NCI-H1048 (cell line): ENCODE measurements at regions not wholly inside any gene's neighbourhood (a gene's known extent, or its start where the extent isn't known, plus 50 kb on each side); places are given as distances from the start of the nearest gene placed in this dataset.
A peak's percentile ranks its signal among the peaks of the same experiment; 100 is the strongest.
"Not testable (repeated sequence)": the region's sequence is repeated elsewhere in the genome, so short reads cannot be mapped to it uniquely, and the experiment has no call there.

Experiments used
- DNase-seq: peaks from one replicate; lab custom pipeline; 2025; lab: John Stamatoyannopoulos, UW

DNA sequence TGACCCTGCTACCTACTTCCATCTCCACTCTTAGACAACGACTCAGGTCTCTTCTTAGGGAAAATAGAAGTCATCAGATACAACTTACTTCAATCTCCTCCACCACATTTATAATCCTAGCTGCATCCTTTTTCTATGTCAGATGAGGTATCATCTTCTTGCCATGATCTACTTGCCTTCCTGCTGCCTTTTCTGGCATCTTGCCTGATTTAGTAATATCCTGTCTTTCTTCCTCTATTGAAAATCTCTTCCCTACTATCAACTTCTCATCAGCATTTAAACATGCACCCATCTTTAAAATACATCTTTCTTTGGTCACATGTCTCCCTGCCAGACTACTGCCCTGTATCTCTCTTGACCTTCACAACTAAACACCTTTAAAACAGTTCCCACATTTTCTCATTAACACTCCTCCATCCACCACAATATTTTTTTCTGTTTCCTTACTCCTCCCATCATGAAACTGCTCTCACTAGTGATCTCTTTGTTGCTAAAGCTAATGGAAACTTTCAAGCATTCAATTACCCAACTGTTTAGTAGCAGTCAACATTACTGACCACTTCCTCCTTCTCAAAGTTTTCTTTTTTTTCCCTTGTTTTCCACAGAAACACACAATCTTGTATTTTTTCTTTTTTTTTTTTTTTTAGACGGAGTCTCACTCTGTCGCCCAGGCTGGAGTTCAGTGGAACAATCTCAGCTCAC lies 100.8 kb upstream of the CXorf66 start:
- no peak for DNase-seq

DNA sequence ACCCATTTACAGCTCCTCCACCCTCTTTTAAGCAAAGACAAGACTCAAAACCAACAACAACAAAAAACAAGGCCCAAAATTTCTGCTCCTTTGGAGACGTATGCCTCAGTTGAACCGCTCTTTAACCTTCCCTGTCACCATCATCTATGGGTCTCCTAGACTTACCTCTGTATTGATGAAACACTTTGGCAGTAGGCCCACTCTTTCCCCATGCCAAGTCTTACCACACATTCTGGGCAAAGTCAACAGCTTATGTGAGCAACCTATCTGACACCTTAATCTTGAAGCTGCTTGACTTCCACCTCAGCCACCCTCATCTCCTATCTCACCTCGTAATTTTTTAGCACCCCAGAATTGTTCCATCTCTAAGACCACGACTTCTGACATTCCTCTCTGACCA lies 99.7 kb upstream of the CXorf66 start:
- no peak for DNase-seq

DNA sequence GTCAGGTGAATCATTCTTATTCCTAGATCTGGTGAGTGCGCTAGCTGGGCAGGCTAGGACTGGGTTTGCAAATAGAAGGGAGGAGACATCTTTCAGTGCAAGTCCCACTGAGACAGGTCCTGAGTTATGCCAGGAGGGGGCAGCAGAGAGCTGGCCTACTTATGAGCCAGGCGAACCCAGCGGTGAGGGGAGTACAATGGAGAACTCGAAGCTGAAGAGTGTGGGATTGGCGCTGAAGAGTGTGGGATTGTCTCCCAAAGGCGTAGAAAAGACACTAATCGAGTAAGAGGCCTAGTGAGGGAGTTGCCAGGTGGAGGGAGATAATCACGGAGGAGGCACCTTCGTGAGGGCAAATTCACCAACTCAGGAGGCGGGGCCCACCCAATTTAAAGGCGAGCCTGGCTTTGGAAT lies 91.7 kb upstream of the CXorf66 start:
- peak; percentile 32 for DNase-seq

DNA sequence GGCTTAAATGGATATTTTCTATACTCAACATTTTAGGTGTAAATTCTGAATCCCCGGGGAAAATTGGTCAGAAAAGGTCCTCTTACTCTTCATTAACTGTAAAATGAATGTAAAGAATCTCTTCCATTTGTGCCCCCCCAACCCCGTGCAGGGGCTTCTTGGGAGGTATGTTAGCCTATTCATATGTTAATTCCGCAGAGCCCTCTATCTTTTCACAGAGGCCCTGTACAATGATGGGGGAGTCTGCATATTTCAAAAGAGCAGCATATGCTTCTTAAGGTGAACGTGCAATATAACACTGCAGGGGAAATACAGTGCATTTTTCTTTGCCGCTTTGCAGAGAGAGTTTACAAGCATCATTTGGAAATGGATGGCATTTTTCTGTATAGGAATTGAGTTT lies 88.5 kb upstream of the CXorf66 start:
- no peak for DNase-seq

DNA sequence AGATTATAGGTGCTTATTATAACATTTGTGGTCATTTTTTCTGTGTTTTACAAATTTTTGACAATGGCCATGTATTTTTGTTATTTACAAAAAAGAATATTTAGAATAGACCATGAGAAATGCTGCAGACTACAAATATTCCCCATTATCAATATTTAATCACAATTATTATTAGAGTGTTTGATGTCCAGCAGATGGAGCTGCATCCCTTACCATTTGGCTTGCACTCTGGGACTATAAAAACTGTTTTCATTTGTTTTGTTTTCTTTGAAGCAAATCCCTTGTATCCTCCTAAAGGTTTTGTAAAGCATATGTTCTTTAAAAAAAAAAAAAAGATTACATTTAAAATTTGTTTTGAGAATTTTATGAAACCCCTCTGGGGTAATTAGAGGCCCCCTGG lies 85.6 kb upstream of the CXorf66 start:
- no peak for DNase-seq

DNA sequence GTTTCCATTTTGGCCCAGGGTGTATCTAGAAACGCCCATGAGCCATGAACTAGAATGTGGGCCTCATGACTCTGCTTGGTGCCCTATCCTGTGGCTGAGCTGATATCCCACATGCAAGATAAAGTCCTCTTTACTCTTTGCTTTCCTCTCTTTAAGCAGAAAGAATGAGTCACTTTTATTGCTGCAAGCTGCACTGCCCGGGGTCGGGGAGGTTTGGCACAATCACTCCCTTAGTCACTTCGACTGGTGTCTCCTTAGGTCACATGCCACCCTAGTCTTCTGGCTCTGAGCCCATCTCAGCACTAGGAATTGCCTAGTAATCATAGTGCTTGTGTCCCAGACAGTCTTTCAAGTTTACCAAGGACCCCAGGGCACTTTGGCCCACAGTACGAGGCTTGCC lies 75.1 kb upstream of the CXorf66 start:
- no peak for DNase-seq

DNA sequence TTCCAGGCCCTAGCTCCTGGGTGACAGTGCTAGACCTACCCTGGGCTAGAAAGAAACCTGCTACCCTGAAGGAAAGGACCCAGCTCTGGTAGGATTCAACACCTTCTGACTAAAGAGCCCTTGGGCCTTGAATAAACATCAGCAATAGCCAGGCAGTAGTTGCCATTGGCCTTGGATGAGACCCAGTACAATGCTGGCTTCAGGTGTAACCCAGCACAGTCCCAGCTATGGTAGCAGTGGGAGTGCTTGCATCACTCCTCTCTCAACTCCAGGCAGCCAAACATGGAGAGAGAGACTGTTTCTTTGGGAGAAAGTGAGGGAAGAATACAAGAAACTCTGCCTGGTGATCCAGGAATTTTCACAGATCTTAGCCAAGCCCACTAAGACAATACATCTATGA lies 73.5 kb upstream of the CXorf66 start:
- DNase-seq = no peak

DNA sequence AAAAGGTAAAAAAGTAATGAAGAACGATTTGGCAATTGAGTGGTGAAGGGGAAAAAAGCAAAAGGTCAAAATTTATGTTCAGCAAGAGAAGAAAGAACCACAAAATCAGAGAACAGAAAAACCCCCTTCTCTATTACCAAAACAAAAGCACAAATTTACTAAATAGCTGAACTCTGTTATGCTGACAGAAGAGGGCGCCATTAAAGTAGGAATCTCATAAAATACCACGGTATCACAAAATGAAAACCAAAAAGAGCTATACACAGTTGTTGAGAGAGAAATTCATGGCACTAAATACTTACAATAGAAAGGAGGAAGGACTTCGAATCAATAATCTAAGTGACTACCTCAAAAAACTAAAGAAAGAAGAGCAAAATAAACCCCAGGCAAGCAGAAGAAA lies 69.6 kb upstream of the CXorf66 start:
- no peak for DNase-seq

DNA sequence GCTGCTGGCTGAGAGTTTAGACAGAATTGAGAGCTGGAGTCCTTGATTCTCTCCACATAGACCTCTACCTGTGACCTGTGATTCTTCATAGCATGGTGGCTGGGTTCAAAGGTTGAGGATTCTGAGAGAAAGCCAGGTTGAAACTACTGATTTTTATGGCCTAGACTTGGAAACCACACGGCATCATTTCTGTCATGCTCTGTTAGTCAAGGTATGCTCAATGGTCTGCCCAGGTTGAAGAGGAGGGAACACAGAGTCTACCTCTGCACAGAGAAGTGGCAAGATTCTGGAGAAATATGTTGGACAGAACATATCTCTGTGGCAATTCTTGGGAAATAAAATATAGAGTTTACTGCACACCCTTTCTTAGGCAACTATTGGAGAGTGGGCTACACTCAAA lies 57.2 kb upstream of the CXorf66 start:
- DNase-seq = no peak

DNA sequence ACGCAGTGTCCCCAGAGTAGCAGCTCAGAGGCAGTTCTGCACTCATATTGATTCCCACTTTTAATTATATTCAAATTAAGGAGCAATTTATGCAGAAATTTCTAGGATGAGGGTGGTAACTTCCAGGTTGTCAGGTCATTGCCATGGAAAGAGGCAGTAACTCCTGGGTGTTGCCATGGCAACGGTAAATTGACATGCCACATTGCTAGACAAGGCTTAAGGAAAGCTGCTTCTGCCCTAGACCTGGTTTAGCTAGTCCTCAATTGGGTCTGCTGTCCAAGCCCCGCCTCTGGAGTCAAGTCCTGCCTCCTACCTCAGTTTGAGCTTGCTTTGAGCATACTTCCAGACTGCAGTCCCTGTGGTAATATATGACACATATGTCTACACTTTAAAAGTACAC lies 53.8 kb upstream of the CXorf66 start:
- not testable (repeated sequence) for DNase-seq
